ENCODE measurements at regions not wholly inside any gene's neighbourhood (a gene's known extent, or its start where the extent isn't known, plus 50 kb on each side); places are given as distances from the start of the nearest gene placed in this dataset.

DNA sequence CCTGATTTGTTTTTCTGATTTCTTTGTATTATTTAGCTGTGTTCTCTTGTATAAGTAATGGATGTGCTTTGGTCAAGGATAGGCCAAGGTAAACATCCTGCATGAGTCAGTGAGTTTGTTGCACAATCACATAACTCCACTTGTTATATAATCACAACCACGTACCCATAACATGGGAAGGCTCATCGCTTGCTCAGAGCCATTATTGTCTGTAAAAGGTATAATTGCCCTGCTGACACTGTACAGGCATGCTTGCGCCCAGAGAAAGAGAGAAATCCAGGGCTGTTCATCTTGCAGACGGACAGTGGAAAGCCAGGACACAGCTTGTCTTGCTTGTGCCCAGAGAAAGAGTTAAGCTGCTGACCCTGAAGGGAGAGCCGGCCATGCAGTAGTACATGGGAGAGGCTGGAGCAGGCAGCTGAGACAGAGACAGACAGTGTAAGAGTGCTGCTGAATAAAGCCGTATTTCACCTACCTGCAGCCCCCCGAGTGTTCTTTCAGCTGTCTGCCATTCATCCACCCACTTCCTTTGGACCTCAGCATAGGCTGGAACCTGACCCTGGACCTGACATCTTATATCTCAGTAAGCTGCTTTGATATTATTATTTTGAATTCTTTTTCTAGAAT is 174.7 kb upstream of the DAAM1 start:
- WGBS, 3 donors = 86 to 90% (median 89%) methylated on average over 7 of the region's 7 CpGs
- no peak overlapping the region for H3K27ac ChIP-seq
- no peaks in the 10 kb centered on the region for H3K9me3 ChIP-seq
- DNase-seq = no peak
- H3K4me1 ChIP-seq (ENCODE audit: insufficient read depth) = no peaks in the 10 kb centered on the region
- no peaks in the 10 kb centered on the region for H3K36me3 ChIP-seq
- no peaks in the 10 kb centered on the region for H3K27me3 ChIP-seq
- no peak overlapping the region for H3K4me3 ChIP-seq
- TF ChIP-seq POLR2A (IDR thresholded peaks at IDR 0.05) (no peak), EP300 (IDR thresholded peaks at IDR 0.05) (no peak)
- TF ChIP-seq, protein P1, sequence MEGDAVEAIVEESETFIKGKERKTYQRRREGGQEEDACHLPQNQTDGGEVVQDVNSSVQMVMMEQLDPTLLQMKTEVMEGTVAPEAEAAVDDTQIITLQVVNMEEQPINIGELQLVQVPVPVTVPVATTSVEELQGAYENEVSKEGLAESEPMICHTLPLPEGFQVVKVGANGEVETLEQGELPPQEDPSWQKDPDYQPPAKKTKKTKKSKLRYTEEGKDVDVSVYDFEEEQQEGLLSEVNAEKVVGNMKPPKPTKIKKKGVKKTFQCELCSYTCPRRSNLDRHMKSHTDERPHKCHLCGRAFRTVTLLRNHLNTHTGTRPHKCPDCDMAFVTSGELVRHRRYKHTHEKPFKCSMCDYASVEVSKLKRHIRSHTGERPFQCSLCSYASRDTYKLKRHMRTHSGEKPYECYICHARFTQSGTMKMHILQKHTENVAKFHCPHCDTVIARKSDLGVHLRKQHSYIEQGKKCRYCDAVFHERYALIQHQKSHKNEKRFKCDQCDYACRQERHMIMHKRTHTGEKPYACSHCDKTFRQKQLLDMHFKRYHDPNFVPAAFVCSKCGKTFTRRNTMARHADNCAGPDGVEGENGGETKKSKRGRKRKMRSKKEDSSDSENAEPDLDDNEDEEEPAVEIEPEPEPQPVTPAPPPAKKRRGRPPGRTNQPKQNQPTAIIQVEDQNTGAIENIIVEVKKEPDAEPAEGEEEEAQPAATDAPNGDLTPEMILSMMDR (IDR thresholded peaks at IDR 0.05) = no peak
- intact Hi-C loops (cut with DNase I) = loop anchor here in 2 of 4 donors (10.0 kb wide), 1 partner anchor 369 kb away; no protein-coding TSS in a partner anchor

DNA sequence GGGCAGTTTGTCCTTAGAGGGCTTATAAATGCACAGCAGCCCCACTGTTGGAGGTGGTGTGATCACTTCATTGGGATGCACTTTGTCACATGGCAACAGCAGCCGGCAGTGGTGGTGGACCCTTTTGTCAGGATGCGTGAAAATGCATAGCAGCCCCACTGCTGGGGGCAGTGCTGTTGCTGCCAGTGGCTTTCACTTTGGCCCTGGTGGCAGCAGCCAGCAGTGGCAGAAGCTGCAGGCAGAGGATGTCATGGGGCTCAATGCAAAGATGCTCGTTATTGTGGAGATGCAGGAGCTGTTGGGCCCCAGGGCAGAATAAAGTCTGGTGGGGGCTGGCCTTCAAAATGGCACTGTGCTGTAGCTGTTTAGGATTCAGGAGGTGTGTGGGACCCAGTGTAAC is 173.0 kb upstream of the DAAM1 start:
- H3K27ac ChIP-seq = no peak overlapping the region
- no peaks in the 10 kb centered on the region for H3K9me3 ChIP-seq
- WGBS, 3 donors = 84 to 95% (median 95%) methylated on average over 3 of the region's 3 CpGs
- H3K4me1 ChIP-seq (ENCODE audit: insufficient read depth) = no peaks in the 10 kb centered on the region
- no peaks in the 10 kb centered on the region for H3K36me3 ChIP-seq
- H3K27me3 ChIP-seq = no peaks in the 10 kb centered on the region
- intact Hi-C loops (cut with DNase I) = loop anchor here in 2 of 4 donors (10.0 kb wide), 1 partner anchor 371 kb away; no protein-coding TSS in a partner anchor
- H3K4me3 ChIP-seq = no peak overlapping the region
- TF ChIP-seq, protein P1 (IDR thresholded peaks at IDR 0.05) = no peak
- TF ChIP-seq POLR2A (IDR thresholded peaks at IDR 0.05) = no peak
- no peak for DNase-seq

DNA sequence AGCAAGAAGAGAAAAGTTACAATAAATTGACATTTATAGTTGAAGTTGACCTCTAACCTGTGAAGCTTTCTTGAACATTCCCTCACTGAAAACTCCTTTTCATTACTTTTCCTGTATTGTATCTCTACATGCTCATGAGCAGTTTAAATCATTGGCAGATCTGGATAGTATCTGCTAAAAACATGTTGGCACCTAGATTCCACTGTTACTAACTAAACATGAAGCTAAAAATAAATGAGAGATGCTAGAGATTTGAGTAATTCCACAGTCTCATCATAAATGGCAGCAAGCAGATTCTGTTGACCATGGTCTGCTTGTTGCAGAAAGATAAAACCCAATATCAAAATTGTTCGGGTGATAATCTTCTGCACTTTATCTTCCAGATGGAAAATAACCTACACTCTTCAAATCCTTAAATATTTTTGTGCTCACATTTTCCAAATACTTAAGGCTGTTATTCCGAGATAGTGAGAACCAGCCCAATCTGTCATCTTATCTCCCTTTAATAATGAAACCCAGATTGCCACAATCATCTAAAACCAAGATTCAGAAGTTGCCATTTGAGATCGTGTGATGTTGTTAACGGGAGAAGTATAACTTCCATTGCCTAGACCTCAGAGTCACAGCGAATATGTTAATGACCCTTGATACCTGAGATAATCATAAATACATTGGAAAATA is 171.0 kb upstream of the DAAM1 start:
- Histone ChIP-seq H3K4me3 (no peak overlapping the region), H3K9me3 (no peaks in the 10 kb centered on the region), H3K4me1 (ENCODE audit: insufficient read depth) (no peaks in the 10 kb centered on the region), H3K27ac (no peak overlapping the region), H3K27me3 (no peaks in the 10 kb centered on the region), H3K36me3 (no peaks in the 10 kb centered on the region)
- 61 to 71% (median 67%) methylated on average over 5 of the region's 5 CpGs for WGBS, 3 donors
- no peak for DNase-seq
- intact Hi-C loops (cut with DNase I) = loop anchor here in 2 of 4 donors (10.0 kb wide), 1 partner anchor 373 kb away; no protein-coding TSS in a partner anchor
- no peak for TF ChIP-seq EP300 (IDR thresholded peaks at IDR 0.05)

DNA sequence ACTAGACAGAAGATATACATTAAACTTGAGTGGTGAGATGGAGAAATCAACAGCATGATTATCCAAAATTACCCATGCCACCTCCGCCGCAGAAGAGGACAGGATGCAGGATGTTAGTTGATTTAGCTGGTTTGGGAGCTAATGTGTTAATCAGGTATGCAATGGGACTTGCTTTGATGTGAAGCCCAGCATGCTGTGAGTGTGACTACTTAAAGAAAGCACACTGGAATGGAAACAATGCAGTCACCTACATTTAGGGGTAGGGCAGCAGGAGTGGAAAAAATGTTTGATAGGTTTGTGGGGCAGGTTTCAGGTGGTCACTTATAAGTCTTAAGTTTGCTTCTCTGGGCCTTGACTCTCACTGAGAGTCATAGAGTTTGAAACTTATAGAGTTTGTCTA is 170.0 kb upstream of the DAAM1 start:
- 65 to 87% (median 68%) methylated on average over 2 of the region's 2 CpGs for WGBS, 3 donors
- intact Hi-C loops (cut with DNase I) = loop anchor here in 2 of 4 donors (10.0 kb wide), 1 partner anchor 374 kb away; no protein-coding TSS in a partner anchor
- no peak for DNase-seq
- Histone ChIP-seq H3K27ac (no peak overlapping the region), H3K9me3 (no peaks in the 10 kb centered on the region), H3K4me1 (ENCODE audit: insufficient read depth) (no peaks in the 10 kb centered on the region), H3K4me3 (no peak overlapping the region), H3K27me3 (no peaks in the 10 kb centered on the region), H3K36me3 (no peaks in the 10 kb centered on the region)
- TF ChIP-seq, protein P1 (IDR thresholded peaks at IDR 0.05) = no peak
- TF ChIP-seq POLR2A (IDR thresholded peaks at IDR 0.05) (no peak), EP300 (IDR thresholded peaks at IDR 0.05) (no peak)

DNA sequence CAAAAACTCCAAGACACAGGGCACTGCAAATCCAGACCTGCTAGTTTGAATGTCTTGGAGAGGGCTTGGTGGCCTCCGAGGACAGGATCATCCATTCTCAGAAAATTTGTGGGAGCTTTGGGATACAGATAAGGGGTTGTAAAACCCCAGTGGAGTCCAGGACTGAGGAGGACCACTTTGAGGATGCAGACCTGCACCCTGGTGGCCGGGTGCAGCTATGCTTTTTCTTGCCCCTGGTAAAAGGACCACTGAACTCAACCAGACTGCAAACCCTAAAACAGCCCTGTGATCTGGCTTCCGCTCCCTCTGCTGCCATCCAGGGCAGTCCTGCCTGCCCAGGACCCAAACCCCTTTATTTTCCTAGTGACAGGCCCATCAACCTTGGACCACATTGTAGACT is 169.5 kb upstream of the DAAM1 start:
- no peak overlapping the region for H3K4me3 ChIP-seq
- no peak for TF ChIP-seq EP300 (IDR thresholded peaks at IDR 0.05)
- intact Hi-C loops (cut with DNase I) = loop anchor here in 2 of 4 donors (10.0 kb wide), 1 partner anchor 374 kb away; no protein-coding TSS in a partner anchor

More for the DNA sequence above, 169.5 kb upstream of the DAAM1 start:
- no peak for DNase-seq
- no peaks in the 10 kb centered on the region for H3K36me3 ChIP-seq
- H3K27me3 ChIP-seq = no peaks in the 10 kb centered on the region
- H3K4me1 ChIP-seq (ENCODE audit: insufficient read depth) = no peaks in the 10 kb centered on the region
- H3K27ac ChIP-seq = no peak overlapping the region
- 79 to 91% (median 90%) methylated on average over 3 of the region's 3 CpGs for WGBS, 3 donors
- H3K9me3 ChIP-seq = no peaks in the 10 kb centered on the region
